ENCODE measurements at regions not wholly inside any gene's neighbourhood (a gene's known extent, or its start where the extent isn't known, plus 50 kb on each side); places are given as distances from the start of the nearest gene placed in this dataset.
"Not testable (repeated sequence)": the region's sequence is repeated elsewhere in the genome, so short reads cannot be mapped to it uniquely, and the experiment has no call there.

- not testable (repeated sequence) for DNase-seq (ENCODE audit: low read depth); H3K4me3 ChIP-seq (ENCODE audit: low read depth, low read length)
Observed at GRCh38 chr5:12078286-12078685, 174.0 kb upstream of the CTNND2 start.

GRCh38 chr5:12073426-12073825, 169.2 kb upstream of the CTNND2 start:
- H3K4me3 ChIP-seq (ENCODE audit: low read depth, low read length), result no peak overlapping the region
- no peak for DNase-seq (ENCODE audit: low read depth)

GRCh38 chr5:12072441-12072840, 168.2 kb upstream of the CTNND2 start:
- no peak overlapping the region for H3K4me3 ChIP-seq (ENCODE audit: low read depth, low read length)
- DNase-seq (ENCODE audit: low read depth), result no peak

- no peak overlapping the region for H3K4me3 ChIP-seq (ENCODE audit: low read depth, low read length)
- DNase-seq (ENCODE audit: low read depth), result no peak
Observed at GRCh38 chr5:12071455-12071854, 167.2 kb upstream of the CTNND2 start.

- H3K4me3 ChIP-seq (ENCODE audit: low read depth, low read length), result no peak overlapping the region
- DNase-seq (ENCODE audit: low read depth), result no peak
Observed at GRCh38 chr5:12023614-12024241, 119.5 kb upstream of the CTNND2 start.

GRCh38 chr5:12022444-12022843, 118.2 kb upstream of the CTNND2 start:
- H3K4me3 ChIP-seq (ENCODE audit: low read depth, low read length), result no peak overlapping the region
- DNase-seq (ENCODE audit: low read depth), result no peak

- no peak overlapping the region for H3K4me3 ChIP-seq (ENCODE audit: low read depth, low read length)
Observed at GRCh38 chr5:12019306-12019705, 115.1 kb upstream of the CTNND2 start.

GRCh38 chr5:12017007-12017406, 112.8 kb upstream of the CTNND2 start:
- DNase-seq (ENCODE audit: low read depth), result no peak
- no peak overlapping the region for H3K4me3 ChIP-seq (ENCODE audit: low read depth, low read length)

More at GRCh38 chr5:12019306-12019705, 115.1 kb upstream of the CTNND2 start:
- no peak for DNase-seq (ENCODE audit: low read depth)

- no peak overlapping the region for H3K4me3 ChIP-seq (ENCODE audit: low read depth, low read length)
- no peak for DNase-seq (ENCODE audit: low read depth)
Observed at GRCh38 chr5:12016159-12016746, 112.0 kb upstream of the CTNND2 start.

- no peak overlapping the region for H3K4me3 ChIP-seq (ENCODE audit: low read depth, low read length)
Observed at GRCh38 chr5:12013351-12013750, 109.1 kb upstream of the CTNND2 start.

GRCh38 chr5:12003680-12004079, 99.4 kb upstream of the CTNND2 start:
- DNase-seq (ENCODE audit: low read depth), result no peak
- no peak overlapping the region for H3K4me3 ChIP-seq (ENCODE audit: low read depth, low read length)

More at GRCh38 chr5:12013351-12013750, 109.1 kb upstream of the CTNND2 start:
- DNase-seq (ENCODE audit: low read depth), result no peak

GRCh38 chr5:11998397-11998796, 94.2 kb upstream of the CTNND2 start:
- DNase-seq (ENCODE audit: low read depth), result no peak
- no peak overlapping the region for H3K4me3 ChIP-seq (ENCODE audit: low read depth, low read length)

GRCh38 chr5:11997942-11998341, 93.7 kb upstream of the CTNND2 start:
- no peak for DNase-seq (ENCODE audit: low read depth)
- H3K4me3 ChIP-seq (ENCODE audit: low read depth, low read length), result no peak overlapping the region

GRCh38 chr5:11992518-11992917, 88.3 kb upstream of the CTNND2 start:
- no peak overlapping the region for H3K4me3 ChIP-seq (ENCODE audit: low read depth, low read length)
- no peak for DNase-seq (ENCODE audit: low read depth)

- no peak overlapping the region for H3K4me3 ChIP-seq (ENCODE audit: low read depth, low read length)
- no peak for DNase-seq (ENCODE audit: low read depth)
Observed at GRCh38 chr5:11985993-11986392, 81.7 kb upstream of the CTNND2 start.

GRCh38 chr5:11984196-11984595, 80.0 kb upstream of the CTNND2 start:
- no peak for DNase-seq (ENCODE audit: low read depth)
- no peak overlapping the region for H3K4me3 ChIP-seq (ENCODE audit: low read depth, low read length)

GRCh38 chr5:11981986-11982385, 77.7 kb upstream of the CTNND2 start:
- no peak for DNase-seq (ENCODE audit: low read depth)

GRCh38 chr5:11977904-11978303, 73.7 kb upstream of the CTNND2 start:
- no peak for DNase-seq (ENCODE audit: low read depth)
- H3K4me3 ChIP-seq (ENCODE audit: low read depth, low read length), result no peak overlapping the region

More at GRCh38 chr5:11981986-11982385, 77.7 kb upstream of the CTNND2 start:
- H3K4me3 ChIP-seq (ENCODE audit: low read depth, low read length), result no peak overlapping the region

- no peak overlapping the region for H3K4me3 ChIP-seq (ENCODE audit: low read depth, low read length)
- no peak for DNase-seq (ENCODE audit: low read depth)
Observed at GRCh38 chr5:11973469-11973868, 69.2 kb upstream of the CTNND2 start.

- H3K4me3 ChIP-seq (ENCODE audit: low read depth, low read length), result no peak overlapping the region
- no peak for DNase-seq (ENCODE audit: low read depth)
Observed at GRCh38 chr5:11963227-11963626, 59.0 kb upstream of the CTNND2 start.

GRCh38 chr5:11962122-11962521, 57.9 kb upstream of the CTNND2 start:
- no peak overlapping the region for H3K4me3 ChIP-seq (ENCODE audit: low read depth, low read length)
- DNase-seq (ENCODE audit: low read depth), result no peak

Data from skeletal muscle cell (primary cell).